Suprapubic skin (tissue), 3 donors: ENCODE measurements at regions not wholly inside any gene's neighbourhood (a gene's known extent, or its start where the extent isn't known, plus 50 kb on each side); places are given as distances from the start of the nearest gene placed in this dataset.

Source experiments
- POLR2AphosphoS5 ChIP-seq, 3 donors: sonication (generic); formaldehyde crosslinking; IDR thresholded peaks; one replicate each; pipeline ENCODE4 v1.6.1; 2017; ENCODE audit warnings: antibody characterized with exemption in 3 of 3
- TF ChIP-seq, protein P1 (sequence below), 2 donors: fragments of 200-600 bp in 1 of 2; fragments of 450-650 bp in 1 of 2; sonication (generic) in 1 of 2; IDR thresholded peaks; one replicate each; pipeline ENCODE4 v1.5.1; 2016 to 2019; ENCODE audit warnings: antibody characterized with exemption in 2 of 2, mild to moderate bottlenecking in 1 of 2, moderate library complexity in 1 of 2

- no peak for TF ChIP-seq POLR2AphosphoS5 (IDR thresholded peaks at IDR 0.05)
- TF ChIP-seq, protein P1, sequence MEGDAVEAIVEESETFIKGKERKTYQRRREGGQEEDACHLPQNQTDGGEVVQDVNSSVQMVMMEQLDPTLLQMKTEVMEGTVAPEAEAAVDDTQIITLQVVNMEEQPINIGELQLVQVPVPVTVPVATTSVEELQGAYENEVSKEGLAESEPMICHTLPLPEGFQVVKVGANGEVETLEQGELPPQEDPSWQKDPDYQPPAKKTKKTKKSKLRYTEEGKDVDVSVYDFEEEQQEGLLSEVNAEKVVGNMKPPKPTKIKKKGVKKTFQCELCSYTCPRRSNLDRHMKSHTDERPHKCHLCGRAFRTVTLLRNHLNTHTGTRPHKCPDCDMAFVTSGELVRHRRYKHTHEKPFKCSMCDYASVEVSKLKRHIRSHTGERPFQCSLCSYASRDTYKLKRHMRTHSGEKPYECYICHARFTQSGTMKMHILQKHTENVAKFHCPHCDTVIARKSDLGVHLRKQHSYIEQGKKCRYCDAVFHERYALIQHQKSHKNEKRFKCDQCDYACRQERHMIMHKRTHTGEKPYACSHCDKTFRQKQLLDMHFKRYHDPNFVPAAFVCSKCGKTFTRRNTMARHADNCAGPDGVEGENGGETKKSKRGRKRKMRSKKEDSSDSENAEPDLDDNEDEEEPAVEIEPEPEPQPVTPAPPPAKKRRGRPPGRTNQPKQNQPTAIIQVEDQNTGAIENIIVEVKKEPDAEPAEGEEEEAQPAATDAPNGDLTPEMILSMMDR (IDR thresholded peaks at IDR 0.05): no peak
These were observed 288.1 kb upstream of the POU1F1 start for GRCh38 chr3:87564438-87564837.
